ENCODE measurements at regions not wholly inside any gene's neighbourhood (a gene's known extent, or its start where the extent isn't known, plus 50 kb on each side); places are given as distances from the start of the nearest gene placed in this dataset.

- TF ChIP-seq ZNF277 (CRISPR knock-in tag; IDR thresholded peaks at IDR 0.05; ENCODE audit: borderline replicate concordance) (no peak), CCAR2 (IDR thresholded peaks at IDR 0.05; ENCODE audit: low read depth, low read length) (no peak), CSDE1 (IDR thresholded peaks at IDR 0.05) (no peak), ZNF133 (CRISPR knock-in tag; IDR thresholded peaks at IDR 0.05) (no peak), RBM15 (IDR thresholded peaks at IDR 0.05; ENCODE audit: insufficient read depth, low read length) (no peak), FOXJ2 (tag; IDR thresholded peaks at IDR 0.05) (no peak), XRCC3 (IDR thresholded peaks at IDR 0.05) (no peak), PTRF (tag; IDR thresholded peaks at IDR 0.05) (no peak)
These were observed 74.3 kb upstream of the CAPZB start (continued) for GRCh38 chr1:19559641-19560040.

GRCh38 chr1:19557609-19558051 lies 72.3 kb upstream of the CAPZB start:
- POLR2A ChIA-PET: interaction anchor here (1.1 kb wide), 2 partner anchors 22 to 76 kb away, joined by 3 to 9 read pairs; no protein-coding TSS in a partner anchor
- no TSS peak for BruUV-seq (replicated peaks)
- intact Hi-C loops (cut with micrococcal nuclease) (no loop called here), in situ Hi-C loops (cut with MboI) (no loop called here)
- no peak overlapping the region for H2AFZ ChIP-seq (ENCODE audit: low read depth, low read length)
- peaks cover 17 to 27% of the 10 kb centered on the region in 2 experiments for H3K27me3 ChIP-seq (ENCODE audit: control insufficient read depth in 2 of 2, insufficient read depth in 2 of 2, low read length in 2 of 2)
- no peaks in the 10 kb centered on the region for H3K4me1 ChIP-seq (replicated peaks in 1 of 2; ENCODE audit: control insufficient read depth in 2 of 2, insufficient read depth in 2 of 2, low read length in 2 of 2)
- DNase-seq (ENCODE audit: extremely low read depth in 1 of 4, low spot score in 3 of 4) (no peak), ATAC-seq (peak; percentile 74), FAIRE-seq (no peak)
- no peaks in the 10 kb centered on the region for H3K79me2 ChIP-seq (ENCODE audit: control insufficient read depth, insufficient read depth, low read length)
- CTCF ChIA-PET (ENCODE audit: low intra/inter-chr PET ratio): no interaction called here
- no peak overlapping the region for H3K27ac ChIP-seq (ENCODE audit: extremely low read depth, low read depth, low read length)
- no peaks in the 10 kb centered on the region for H4K20me1 ChIP-seq (replicated peaks; ENCODE audit: control insufficient read depth, insufficient read depth, low read length)
- WGBS (ENCODE audit: insufficient coverage, low coverage, missing lambda C conversion rate): 0% methylated on average over 1 of the region's 1 CpG
- no peak overlapping the region; the same call in 1 of the 2 replicates for H3K4me2 ChIP-seq (ENCODE audit: insufficient read depth, low read length)
- no peaks in the 10 kb centered on the region for H3K9me1 ChIP-seq (ENCODE audit: control insufficient read depth, insufficient read depth, low read length)
- no peaks in the 10 kb centered on the region for H3K9me3 ChIP-seq (replicated peaks; ENCODE audit: control insufficient read depth, insufficient read depth, low read depth, low read length)
- no peaks in the 10 kb centered on the region for H3K36me3 ChIP-seq (ENCODE audit: control insufficient read depth, insufficient read depth, low read length)
- H3K4me3 ChIP-seq: no peak overlapping the region
- H3K9ac ChIP-seq (ENCODE audit: insufficient read depth in 1 of 2, low read depth in 2 of 2, low read length in 2 of 2): no peak overlapping the region
- TF ChIP-seq TAL1 (IDR thresholded peaks at IDR 0.05): no peak
- no peak for TF ChIP-seq ZNF561 (CRISPR knock-in tag; conservative IDR thresholded peaks at IDR 0.05)
- no peak for TF ChIP-seq GATA2 (CRISPR knock-in tag; IDR thresholded peaks at IDR 0.05)
- TF ChIP-seq CTBP1 (IDR thresholded peaks at IDR 0.05; ENCODE audit: borderline replicate concordance): no peak
- no peak for TF ChIP-seq SOX6 (IDR thresholded peaks at IDR 0.05)
- TF ChIP-seq PCBP1 (IDR thresholded peaks at IDR 0.05; ENCODE audit: low read depth, low read length, poor library complexity, severe bottlenecking): peak; percentile 55
- 0 out of 2 replicates have a peak, but pooled peaks have one; percentile 12 for TF ChIP-seq ZEB2 (IDR thresholded peaks at IDR 0.05)
- 0 out of 2 replicates have a peak, but pooled peaks have one; percentile 12 for TF ChIP-seq JUN (IDR thresholded peaks at IDR 0.05; ENCODE audit: borderline replicate concordance, low read depth, low read length)
- no peak for TF ChIP-seq JUN (CRISPR knock-in tag; IDR thresholded peaks at IDR 0.05; ENCODE audit: borderline replicate concordance)
- TF ChIP-seq ZNF512 (tag; IDR thresholded peaks at IDR 0.05): peak; percentile 93
- TF ChIP-seq ZNF384 (IDR thresholded peaks at IDR 0.05; ENCODE audit: low read depth, low read length): peak; percentile 51
- no peak for TF ChIP-seq ZNF76 (CRISPR knock-in tag; IDR thresholded peaks at IDR 0.05; ENCODE audit: borderline replicate concordance)
- peak; percentile 95 for TF ChIP-seq THRB (CRISPR knock-in tag; conservative IDR thresholded peaks at IDR 0.05)
